ENCODE measurements at regions not wholly inside any gene's neighbourhood (a gene's known extent, or its start where the extent isn't known, plus 50 kb on each side); places are given as distances from the start of the nearest gene placed in this dataset.

DNA sequence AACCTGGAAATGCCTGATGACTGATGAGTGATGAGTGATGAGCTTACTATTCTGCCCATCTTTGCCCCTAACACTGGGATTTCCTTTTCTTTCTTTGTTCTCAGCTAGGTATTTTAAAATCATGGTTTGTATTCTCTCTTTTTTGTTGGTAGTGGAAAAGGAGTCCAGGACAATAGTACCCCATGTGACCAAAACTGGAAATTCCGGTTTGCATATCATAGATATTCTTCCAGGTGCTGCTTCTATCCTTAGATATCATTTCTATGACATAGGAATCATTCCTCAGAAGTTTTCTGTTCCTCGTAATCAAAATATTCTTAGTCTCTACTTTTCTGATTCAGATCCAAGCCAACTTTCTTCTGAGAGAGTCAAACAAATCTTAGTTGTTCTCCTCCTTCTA is 320.5 kb upstream of the TET2 start (continued):
- TF ChIP-seq, protein P1, sequence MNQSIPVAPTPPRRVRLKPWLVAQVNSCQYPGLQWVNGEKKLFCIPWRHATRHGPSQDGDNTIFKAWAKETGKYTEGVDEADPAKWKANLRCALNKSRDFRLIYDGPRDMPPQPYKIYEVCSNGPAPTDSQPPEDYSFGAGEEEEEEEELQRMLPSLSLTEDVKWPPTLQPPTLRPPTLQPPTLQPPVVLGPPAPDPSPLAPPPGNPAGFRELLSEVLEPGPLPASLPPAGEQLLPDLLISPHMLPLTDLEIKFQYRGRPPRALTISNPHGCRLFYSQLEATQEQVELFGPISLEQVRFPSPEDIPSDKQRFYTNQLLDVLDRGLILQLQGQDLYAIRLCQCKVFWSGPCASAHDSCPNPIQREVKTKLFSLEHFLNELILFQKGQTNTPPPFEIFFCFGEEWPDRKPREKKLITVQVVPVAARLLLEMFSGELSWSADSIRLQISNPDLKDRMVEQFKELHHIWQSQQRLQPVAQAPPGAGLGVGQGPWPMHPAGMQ (IDR thresholded peaks at IDR 0.05; ENCODE audit: borderline replicate concordance): no peak
- TF ChIP-seq RCOR1 (conservative IDR thresholded peaks at IDR 0.05; ENCODE audit: low read depth, low read length) (no peak), POLR2AphosphoS2 (IDR thresholded peaks at IDR 0.05; ENCODE audit: low read depth, low read length) (no peak)

DNA sequence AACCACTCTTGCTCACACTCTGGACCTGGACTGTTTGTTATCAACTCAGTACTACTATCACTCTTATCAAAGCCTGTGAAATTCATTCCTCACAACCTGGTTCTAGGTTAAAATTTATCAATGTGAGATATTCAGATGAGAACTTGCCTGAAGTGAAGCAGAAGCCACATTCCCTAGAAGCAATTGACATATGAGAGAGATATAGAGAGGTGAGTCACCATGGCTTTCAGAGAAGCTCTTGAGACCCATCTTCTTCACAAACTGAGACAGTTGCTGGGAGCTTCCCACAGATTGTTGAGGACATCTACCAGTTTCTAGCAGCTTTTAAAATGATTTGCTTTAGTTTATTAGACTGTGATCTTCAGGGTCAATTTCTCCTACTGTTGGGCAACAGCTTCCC is 316.9 kb upstream of the TET2 start:
- ChIA-PET RAD21 (ENCODE audit: unreplicated experiment) (no interaction called here), POLR2A (no interaction called here), SMC1A (ENCODE audit: uncharacterized antibody, unreplicated experiment) (interaction anchor here (0.8 kb wide), 1 partner anchor 12 kb away, joined by 3 read pairs; no protein-coding TSS in a partner anchor), CTCF (interaction anchor here (1.0 kb wide), 1 partner anchor 31 kb away, joined by 4 read pairs; no protein-coding TSS in a partner anchor)
- TF ChIP-seq SRF (IDR thresholded peaks at IDR 0.05; ENCODE audit: low read depth in 2 of 2, low read length in 2 of 2) (no peak), GABPA (IDR thresholded peaks at IDR 0.05; ENCODE audit: low read depth) (no peak), RAD51 (IDR thresholded peaks at IDR 0.05) (no peak), JUND (IDR thresholded peaks at IDR 0.05; ENCODE audit: low read depth, low read length) (no peak), CHD4 (IDR thresholded peaks at IDR 0.05) (no peak), FOXK2 (IDR thresholded peaks at IDR 0.05) (no peak), SIX5 (IDR thresholded peaks at IDR 0.05; ENCODE audit: low read depth, low read length, severe bottlenecking) (no peak), EED (IDR thresholded peaks at IDR 0.05; ENCODE audit: low read depth) (no peak)
- TF ChIP-seq, protein P1 (IDR thresholded peaks at IDR 0.05; ENCODE audit: borderline replicate concordance): no peak
- TF ChIP-seq, protein P2, sequence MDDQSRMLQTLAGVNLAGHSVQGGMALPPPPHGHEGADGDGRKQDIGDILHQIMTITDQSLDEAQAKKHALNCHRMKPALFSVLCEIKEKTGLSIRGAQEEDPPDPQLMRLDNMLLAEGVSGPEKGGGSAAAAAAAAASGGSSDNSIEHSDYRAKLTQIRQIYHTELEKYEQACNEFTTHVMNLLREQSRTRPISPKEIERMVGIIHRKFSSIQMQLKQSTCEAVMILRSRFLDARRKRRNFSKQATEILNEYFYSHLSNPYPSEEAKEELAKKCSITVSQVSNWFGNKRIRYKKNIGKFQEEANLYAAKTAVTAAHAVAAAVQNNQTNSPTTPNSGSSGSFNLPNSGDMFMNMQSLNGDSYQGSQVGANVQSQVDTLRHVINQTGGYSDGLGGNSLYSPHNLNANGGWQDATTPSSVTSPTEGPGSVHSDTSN (IDR thresholded peaks at IDR 0.05; ENCODE audit: insufficient replicate concordance, low read depth, low read length): no peak
- TF ChIP-seq, protein P3, sequence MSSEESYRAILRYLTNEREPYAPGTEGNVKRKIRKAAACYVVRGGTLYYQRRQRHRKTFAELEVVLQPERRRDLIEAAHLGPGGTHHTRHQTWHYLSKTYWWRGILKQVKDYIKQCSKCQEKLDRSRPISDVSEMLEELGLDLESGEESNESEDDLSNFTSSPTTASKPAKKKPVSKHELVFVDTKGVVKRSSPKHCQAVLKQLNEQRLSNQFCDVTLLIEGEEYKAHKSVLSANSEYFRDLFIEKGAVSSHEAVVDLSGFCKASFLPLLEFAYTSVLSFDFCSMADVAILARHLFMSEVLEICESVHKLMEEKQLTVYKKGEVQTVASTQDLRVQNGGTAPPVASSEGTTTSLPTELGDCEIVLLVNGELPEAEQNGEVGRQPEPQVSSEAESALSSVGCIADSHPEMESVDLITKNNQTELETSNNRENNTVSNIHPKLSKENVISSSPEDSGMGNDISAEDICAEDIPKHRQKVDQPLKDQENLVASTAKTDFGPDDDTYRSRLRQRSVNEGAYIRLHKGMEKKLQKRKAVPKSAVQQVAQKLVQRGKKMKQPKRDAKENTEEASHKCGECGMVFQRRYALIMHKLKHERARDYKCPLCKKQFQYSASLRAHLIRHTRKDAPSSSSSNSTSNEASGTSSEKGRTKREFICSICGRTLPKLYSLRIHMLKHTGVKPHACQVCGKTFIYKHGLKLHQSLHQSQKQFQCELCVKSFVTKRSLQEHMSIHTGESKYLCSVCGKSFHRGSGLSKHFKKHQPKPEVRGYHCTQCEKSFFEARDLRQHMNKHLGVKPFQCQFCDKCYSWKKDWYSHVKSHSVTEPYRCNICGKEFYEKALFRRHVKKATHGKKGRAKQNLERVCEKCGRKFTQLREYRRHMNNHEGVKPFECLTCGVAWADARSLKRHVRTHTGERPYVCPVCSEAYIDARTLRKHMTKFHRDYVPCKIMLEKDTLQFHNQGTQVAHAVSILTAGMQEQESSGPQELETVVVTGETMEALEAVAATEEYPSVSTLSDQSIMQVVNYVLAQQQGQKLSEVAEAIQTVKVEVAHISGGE (CRISPR knock-in tag; IDR thresholded peaks at IDR 0.05): no peak
- H3K4me2 ChIP-seq (ENCODE audit: control insufficient read depth, insufficient read depth): no peak overlapping the region
- no TSS peak for BruUV-seq (replicated peaks)
- intact Hi-C loops (cut with micrococcal nuclease; ENCODE audit: unreplicated experiment): no loop called here
- in situ Hi-C loops (cut with MboI): no loop called here
- no peak for FAIRE-seq
- no peak overlapping the region for H3K9ac ChIP-seq (ENCODE audit: control insufficient read depth, insufficient read depth, low read length)
- no peak overlapping the region for H3K4me3 ChIP-seq
- ATAC-seq: no peak
- no peaks in the 10 kb centered on the region; the same call in 2 of the 3 replicates for H3K9me3 ChIP-seq (replicated peaks; ENCODE audit: control insufficient read depth, insufficient read depth, low read length)
- no peaks in the 10 kb centered on the region for H3K36me3 ChIP-seq (ENCODE audit: control insufficient read depth in 2 of 2, insufficient read depth in 2 of 2, low read length in 1 of 2)
- DNase-seq (ENCODE audit: low read depth, low spot score): no peak
- no peaks in the 10 kb centered on the region for H3K79me2 ChIP-seq (ENCODE audit: control insufficient read depth, insufficient read depth, low read length)
- H3K27me3 ChIP-seq (replicated peaks in 1 of 2; ENCODE audit: control insufficient read depth in 2 of 2, insufficient read depth in 2 of 2, low read length in 1 of 2): no peaks in the 10 kb centered on the region
- no peaks in the 10 kb centered on the region for H3K4me1 ChIP-seq (ENCODE audit: control insufficient read depth, insufficient read depth, low read length)
- no peak overlapping the region for H2AFZ ChIP-seq (ENCODE audit: control insufficient read depth, low read depth, low read length)
- H4K20me1 ChIP-seq (ENCODE audit: control insufficient read depth, insufficient read depth): no peaks in the 10 kb centered on the region
- no peak overlapping the region for H3K27ac ChIP-seq (ENCODE audit: control insufficient read depth, insufficient read depth)

All from GM12878 (cell line).